Fibroblast of skin of left biceps (primary cell): ENCODE measurements at regions not wholly inside any gene's neighbourhood (a gene's known extent, or its start where the extent isn't known, plus 50 kb on each side); places are given as distances from the start of the nearest gene placed in this dataset.
A peak's percentile ranks its signal among the peaks of the same experiment; 100 is the strongest.

Source experiments
- DNase-seq, 2 experiments: peaks; one replicate each; pipeline ENCODE4 v3.0.0-alpha.2; 2013; ENCODE audit warnings: low read depth in 2 of 2

DNA sequence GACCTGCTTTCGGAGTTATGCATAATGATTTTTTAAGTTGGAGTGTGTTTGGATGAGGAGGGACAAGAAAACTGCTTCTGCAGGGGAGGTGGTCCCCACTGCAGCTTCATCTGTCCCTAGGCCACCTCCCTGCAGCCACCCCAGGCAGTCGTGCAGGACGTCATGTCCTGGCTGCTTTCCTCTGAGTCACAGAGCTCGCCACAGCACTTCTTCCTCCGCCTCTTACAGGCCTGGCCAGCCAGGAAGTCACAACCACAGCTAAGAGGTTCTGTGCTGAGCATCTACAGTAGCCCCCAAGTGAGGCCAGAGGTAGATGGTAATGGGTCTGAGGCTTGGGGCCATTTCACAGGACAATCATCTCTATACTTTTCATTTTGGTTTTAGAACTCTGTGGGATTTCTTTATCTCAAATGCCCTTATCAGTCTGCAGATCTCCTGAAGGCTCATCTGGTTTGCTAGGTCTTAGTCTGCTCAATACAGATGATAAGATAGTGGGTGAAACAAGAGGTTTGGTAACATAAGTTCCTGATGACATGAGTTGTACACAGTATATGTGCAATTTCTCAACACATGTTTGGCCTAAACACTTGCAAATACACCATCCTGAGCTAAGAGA is 106.4 kb downstream of the ARF6 start:
- DNase-seq: no peak

DNA sequence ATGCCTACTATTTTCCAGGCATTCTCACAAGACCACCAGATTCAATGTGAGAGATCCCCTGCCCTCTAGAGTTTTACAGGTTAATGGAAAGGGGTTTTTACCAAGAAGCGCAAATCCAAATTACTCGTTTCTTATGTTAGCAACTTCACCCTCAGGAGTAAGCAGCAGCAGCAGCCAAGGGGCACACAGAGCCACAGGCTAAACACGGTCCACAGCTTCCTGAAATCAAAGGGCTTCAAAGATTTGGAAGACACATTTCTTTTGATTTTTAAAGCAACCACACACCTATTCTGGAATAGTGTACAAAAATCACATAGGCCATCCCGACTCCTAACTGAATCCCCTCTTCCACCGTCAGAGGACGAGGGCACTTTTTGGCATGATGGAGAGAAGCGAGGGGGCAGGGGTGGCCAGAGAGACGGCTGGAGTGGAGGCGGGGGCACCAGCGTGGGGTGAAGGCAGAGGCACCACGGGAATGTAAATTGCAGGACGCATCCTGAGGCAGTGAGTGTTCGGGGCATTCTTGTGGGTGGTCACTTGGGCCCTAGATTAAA is 107.0 kb downstream of the ARF6 start:
- DNase-seq: no peak

DNA sequence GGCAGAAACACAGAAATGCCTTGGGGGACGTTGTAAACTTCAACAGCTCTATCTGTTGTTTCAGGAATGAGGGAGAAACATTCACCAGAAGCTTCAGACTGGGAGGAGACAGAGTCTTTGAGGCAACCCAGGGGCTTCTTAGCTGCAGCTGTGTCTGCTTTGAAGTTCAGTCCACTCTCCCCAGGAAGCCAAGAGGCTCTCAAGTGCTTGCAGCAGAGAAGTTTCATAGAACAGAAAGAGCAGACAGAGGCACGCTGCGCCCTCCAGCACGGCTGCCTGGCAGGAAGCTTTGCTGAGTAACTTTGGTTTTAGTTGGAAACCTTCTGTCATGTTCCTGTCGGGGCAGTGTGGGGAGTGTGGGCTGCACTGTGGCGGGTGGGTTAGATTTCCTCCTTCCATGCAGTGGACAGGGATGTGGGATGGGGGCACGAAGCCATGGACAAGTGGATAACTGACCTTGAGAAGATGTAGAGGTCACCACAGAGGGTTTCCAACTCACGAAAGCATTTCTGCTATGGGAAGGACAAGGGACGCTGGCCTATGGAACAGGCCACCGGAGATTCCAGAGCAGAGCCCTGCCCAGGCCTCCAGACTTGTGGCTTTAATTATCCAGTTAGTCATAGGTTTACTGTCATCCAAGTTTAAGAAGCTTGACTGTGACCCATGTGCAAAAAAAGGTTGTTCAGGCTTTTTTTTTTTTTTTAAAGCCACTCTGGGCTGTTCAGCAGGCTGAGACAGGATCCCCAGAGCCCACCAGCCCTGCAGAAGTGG is 107.7 kb downstream of the ARF6 start:
- DNase-seq: peak; percentile 67

DNA sequence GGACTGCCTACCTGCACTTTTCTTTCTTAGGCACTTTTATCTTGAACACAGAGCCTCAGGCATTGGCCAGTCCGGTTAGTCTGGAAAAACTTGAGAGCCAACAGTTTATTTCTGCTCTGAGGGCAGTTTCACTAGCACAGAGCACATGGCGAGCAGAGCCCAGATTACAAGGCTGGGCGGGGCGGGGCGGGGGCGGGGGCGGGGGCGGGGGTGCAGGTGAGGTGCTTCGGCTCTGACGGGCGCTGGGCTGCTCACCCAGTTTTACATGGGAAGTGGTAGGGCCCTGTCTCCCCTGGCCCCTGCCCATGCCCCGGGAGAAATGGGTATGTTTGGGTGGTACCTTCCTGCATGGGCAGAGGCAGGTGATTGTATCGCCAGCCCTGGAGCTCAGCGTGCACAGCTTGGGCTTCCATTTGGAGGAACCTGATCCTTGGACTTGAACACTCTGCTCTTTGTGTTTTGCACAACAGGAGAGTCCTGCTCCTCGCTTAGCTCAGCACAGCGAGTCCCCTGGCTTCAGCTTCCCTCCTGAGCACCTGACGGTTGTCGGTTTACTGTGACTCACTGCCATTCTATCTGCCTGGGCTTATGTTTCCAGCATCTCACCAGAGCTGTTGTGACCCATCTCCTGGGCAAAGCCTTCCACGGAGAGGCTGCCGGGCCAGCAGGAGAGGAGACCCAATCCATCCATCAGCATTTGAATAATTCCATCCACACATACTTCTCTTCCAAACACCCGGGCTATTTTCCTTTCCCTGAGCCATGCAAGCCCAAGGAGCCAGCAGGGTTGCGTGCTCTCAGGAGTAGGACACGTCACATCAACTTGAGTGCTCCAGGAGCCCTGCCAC is 108.5 kb downstream of the ARF6 start:
- no peak for DNase-seq

DNA sequence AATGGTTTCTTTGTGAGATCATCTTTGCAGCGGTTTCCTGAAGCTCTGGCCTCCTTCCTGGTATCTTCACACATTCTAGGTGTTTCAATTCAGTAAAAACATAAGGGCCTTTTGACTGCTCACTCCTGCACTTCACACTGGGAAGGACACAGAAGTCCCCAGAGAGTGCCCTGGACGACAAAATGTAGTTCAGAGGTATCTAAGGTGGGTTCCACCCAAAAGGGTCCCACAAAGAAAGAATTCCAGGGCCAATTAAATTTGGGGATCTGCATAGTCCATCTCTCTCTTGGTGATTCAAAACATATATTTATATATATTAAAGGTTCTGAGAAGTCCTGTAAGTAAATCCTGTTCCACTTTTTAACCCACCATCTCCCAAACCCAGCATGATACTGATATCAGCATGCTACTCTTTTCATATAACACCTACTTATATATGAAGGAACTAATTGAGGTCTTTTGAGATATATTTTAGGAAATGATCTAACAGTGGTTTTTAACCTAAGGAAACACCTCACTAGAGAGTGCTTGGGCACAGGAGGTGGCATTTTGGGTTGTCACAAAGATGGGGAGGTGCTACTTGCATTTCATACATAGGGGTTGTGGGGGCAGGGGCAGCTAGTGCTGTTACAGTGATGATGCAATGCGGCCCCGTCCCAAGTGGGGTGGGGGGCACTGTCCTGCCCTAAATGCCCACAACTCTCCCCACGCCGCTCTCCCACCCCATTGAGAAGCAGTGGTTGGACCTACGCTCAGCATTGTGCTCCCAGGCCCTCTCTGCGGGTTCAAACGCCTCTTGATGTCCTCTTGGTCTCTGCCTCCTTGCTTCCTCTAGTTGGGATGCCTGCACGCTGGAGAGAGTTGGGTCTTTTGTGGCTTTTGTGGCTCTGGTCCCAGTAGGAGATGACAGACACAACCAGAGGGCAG is 109.4 kb downstream of the ARF6 start:
- no peak for DNase-seq

DNA sequence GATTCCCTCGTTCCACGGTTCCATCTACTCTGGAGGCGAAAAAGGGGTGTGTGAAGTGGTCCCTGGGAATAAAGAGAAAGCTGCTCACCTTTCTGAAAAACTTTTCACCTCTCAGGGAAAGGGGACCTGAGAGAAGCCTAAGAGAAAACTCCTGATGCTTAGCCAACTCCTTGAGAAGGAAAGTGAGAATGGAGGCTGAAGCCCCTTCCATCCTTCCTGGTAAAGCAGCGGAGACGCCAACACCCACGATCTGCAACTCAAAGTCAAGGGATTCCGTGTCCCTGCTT is 110.0 kb downstream of the ARF6 start:
- DNase-seq: no peak

DNA sequence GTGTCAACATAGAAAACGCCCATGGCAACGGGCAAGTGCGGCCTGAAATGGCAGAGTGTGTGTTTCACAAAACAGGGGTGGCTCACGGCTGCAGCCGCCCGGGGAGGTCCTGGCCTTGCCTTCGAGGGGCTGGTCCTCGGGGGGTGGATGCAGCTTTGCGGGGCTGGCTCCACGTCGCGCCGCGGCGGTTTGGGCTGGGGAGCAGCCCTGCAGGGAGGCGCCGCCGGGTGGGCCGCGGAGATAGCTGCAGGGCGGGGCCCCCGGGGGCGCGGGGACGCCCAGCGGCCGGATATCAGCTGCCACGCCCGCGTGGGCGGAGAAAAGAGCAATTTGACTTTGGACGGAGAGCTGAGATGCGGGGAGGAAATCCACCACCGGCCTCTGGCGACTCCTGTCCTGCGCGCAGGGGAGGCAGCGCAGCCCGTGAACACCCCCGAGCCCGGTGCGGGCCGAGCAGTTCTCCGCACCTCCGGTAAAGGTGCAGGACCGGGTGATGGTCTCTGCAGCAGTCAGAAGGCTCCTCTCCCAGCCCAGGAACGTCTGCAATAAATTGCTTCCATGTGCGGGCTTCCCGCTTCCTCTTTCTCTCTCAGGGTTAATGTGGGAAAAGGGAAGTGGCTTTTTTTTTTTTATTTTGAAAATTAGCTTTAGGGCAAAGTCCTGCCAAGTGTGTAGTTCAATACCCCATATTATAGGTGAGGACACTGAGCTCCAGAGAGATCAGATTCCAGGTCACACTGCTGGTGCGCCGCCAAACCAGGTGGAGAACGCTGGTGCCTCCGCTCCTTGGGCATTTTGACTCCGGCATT is 110.5 kb downstream of the ARF6 start:
- DNase-seq: no peak

DNA sequence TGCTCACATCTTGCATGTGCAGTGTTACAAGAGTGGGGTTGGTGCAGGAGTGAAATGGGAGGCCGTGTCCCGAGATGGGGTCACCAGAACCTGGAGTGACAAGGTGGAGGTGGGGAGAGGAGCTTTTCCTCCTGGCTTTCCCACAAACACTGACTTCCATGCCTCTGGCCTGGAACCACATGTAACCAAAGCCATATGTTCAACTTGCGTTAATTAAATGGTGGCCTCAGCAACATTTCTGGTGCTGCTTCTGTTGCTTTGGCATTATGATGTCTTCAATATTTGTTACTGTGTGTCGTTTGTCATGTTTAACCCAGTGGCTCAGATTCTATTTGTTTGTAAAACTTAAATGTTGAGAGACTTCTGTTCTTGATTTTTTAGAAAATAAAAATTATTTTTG is 110.2 kb downstream of the VCPKMT start:
- DNase-seq: no peak

DNA sequence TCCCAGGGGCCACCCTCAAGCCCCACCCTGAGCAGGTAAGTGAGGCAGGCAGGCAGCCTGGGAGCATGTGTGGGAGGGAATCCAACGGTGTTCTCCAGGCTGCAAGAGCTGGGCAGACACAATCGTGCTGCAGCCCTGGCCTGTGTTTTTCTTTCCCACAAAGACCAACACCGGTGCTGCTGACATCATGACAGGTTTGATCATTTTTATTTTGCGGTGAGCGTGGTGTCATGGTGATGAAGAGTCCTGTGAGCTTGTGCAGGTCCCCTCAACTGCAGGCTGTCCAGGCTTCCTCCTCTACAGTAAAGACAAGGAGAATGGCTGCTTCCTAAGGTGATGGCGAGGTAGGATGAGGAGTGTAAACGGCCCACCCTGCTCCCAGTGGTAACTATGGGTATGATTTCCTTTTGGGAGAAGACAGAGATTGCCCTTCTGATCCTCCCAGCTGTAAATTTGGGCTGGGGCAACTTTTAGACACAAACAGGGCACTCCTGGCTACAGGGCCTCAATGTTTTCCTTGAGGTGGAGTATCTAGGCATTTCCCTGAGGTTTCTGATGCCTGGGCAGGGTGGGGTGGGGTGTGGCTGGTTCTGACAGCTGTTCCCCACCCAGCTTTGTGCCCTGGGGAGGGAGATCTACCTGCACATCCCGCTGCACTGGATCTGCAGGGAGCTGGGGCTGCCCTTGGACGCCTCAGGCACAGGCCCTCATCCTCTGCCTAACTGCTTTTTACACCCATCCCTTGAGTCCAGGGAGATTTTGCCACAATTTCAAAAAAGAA is 109.1 kb downstream of the VCPKMT start:
- no peak for DNase-seq

DNA sequence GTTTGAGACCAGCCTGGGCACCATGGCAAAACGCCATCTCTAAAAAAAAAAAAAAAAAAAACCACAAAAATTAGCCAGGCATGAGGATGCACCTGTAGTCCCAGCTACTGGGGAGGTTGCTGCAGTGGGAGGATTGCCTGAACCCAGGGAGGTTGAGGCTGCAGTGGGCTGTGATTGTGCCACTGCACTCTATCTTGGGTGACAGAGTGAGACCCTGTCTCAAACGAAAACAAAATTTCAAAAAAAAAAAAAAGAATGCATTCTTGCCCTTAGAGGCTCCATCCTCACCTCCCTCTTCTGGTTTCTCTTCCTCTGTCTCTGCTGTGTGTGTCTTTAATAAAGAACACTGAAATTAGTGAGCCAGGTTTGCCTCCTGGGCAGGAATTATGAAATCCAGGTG is 107.8 kb downstream of the VCPKMT start:
- no peak for DNase-seq

DNA sequence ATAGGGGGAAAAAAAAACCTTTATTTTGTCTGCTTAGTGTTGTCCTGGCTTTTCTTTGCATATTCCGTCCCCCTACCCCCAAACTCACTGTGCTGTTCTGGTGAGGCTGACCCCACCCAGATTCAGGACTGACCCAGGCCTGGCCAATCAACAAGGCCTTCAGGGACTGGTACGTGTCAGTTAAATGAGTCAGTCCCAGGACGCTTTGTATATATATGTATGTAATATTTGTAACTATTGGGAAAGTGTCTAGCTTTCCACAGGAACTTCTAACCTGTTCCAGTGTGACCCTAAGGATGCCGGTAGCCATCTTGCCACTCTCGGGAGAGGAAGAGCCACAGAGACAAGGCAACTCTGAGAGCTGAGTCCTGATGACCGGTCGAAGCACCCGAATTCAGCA is 107.4 kb downstream of the VCPKMT start:
- no peak for DNase-seq

DNA sequence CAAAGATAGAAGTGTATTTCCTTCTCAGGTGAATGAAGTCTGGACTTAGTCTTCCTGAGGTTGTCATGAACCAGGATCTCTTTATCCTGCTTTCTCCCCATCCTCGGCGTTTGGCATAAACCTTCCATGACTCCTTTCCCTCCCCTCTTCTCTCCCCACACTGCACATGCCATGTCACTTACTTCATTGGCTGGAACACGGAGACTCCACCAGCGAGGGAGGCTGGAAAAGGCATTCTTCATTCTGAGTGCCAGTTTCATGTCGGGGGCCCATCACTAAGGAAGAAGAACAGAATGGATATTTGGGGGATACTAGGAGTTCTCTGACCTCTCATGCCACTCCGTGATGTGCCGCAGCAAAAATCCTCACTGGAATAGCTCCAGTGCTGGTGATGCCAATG is 105.6 kb downstream of the VCPKMT start:
- no peak for DNase-seq

DNA sequence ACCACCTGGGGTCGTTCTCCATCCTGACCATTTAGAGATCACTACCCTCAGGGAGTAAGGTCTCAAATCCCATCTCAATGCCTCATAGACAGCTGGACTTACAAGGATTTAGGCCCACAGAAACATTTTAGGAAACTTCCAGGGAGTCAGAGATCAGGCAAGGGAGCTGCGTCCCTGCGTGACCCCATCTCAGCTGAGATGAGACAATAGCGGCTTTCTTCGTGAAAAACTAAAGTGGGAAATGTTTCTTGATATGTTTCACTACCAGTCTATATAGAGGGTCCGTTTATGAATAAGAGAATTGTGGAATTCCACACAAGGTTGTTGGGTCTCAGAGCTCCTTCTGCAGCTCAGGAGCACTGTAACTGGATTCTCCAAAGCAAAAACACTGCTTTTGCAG is 105.1 kb downstream of the VCPKMT start:
- DNase-seq: no peak

DNA sequence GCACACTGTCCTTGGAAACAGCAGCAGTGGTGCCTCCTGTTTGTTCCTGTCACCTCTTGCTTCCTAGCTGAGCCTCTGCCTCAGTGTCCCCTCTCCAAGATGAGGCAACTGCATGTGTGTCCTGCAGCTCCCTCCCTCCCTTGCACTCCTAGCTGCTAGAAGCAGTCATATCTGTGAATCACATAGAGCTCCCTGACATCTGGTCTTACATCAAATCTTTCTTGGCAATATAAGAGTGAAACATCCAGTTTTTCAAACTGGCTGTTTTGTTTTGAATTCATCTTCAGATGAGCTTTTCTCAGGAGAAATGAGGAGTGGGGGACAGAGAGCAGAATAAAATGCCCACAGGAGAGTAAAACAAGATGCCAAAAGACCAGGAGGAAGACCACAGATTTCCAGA is 103.7 kb downstream of the VCPKMT start:
- DNase-seq: no peak

DNA sequence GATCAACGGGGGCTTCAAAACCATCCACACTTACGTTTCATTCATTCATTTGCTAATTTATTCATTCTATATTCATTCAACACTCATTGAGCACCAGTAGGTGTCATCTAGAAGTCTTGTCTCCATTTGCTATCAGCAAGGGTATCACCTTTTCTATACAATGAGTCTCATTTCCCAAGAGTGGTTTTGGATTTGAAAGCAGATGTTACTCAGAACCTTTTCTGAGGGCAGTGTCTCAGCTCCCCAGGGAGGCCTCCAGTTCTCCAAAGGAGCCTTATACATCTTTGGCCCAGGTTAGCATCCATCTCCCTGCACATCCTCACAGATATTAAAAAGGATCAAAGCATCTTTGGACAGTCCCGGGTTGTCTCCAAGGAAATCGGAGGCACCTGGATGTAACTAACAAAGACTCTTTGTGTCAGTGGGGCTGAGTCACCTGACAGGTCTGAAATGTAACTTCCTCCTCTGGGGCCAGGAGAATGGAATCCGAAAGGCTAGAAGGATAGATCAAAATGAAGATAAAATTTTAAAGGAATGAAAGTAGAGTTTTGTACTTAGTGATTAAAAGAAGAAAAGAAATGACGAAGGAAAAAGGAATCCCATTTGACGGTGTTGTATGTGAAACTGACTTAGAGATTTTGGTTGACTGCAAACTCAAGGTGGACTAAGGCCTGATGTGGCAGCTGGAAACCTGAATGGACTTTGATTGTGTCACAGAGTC is 103.0 kb downstream of the VCPKMT start:
- no peak for DNase-seq

DNA sequence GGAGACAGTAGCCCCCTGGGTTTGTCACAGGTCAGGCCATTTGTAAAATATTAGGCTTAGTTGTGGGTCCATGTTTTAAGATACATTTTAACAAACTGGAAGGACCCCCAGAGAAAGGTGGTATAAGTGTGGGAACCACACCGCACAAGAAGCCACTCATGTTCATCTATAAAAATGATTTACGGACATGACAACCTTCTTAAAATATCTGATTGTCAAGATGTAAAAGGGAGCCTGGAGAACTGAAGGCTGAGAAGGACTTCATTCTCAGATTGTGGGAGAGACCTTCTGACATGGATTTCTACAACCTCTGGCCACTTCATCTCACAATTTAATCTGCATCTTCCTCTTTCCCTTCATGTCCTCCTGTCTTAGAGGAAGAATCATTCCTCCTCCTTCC is 102.4 kb downstream of the VCPKMT start:
- no peak for DNase-seq

DNA sequence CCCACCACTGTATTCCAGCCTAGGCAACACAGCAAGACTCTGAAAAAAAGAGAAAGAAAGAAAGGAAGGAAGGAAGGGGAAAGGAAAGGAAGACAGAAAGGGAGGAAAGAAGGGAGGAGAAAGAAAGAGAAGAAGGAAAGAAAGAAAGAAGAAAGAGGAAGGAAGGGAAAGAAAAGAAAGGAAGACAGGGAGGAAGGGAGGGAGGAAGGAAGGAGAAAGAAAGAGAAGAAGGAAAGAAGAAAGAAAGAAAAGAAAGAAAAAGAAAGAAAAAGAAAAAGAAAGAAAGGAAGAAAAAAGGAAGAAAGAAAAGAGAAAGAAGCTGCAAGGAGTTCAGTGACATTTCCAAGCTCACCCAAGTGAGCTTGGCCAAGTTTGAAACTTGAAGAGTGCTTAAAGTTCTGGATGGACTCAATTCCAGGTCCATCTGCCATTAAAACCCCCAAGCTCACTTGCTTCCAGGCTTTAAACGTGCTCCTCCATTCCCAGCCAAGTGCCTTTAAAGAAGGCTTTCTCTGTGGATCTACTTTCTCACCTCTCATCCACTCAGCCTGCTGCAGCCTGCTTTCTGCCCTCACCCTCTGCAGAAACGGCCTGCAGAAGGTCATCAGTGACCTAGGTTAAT is 101.5 kb downstream of the VCPKMT start:
- no peak for DNase-seq

DNA sequence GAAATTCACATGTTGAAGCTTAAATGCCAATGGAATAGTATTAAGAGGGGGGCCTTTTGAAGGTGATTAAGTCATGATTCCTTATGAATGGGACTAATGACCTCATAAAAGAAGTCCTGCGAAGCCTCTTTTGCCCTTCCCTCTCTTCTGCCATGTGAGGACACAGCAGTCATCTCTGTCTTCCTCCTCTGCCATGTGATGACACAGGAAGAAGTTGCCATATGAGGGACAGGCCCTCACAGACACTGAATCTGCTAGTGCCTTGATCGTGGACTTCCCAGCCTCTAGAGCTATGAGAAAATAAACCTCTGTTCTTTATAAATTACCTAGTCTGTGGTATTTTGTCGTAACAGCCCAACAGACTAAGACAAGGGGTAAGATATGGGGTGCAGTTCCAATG is 100.7 kb downstream of the VCPKMT start:
- no peak for DNase-seq
